Liver (tissue), 6 donors: ENCODE measurements at regions not wholly inside any gene's neighbourhood (a gene's known extent, or its start where the extent isn't known, plus 50 kb on each side); places are given as distances from the start of the nearest gene placed in this dataset.

ENCODE experiments used
- DNase-seq: peaks from one replicate; pipeline ENCODE4 v3.0.0-alpha.2; 2017; ENCODE audit warnings: low spot score
- H3K27ac ChIP-seq, 2 donors: one replicate each; pipeline ENCODE4 v1.7.0; 2013; ENCODE audit warnings: inconsistent platforms in 2 of 2, low read length in 2 of 2, control low read depth in 1 of 2, low read depth in 1 of 2, mild to moderate bottlenecking in 1 of 2
- H3K27me3 ChIP-seq, 4 donors: one replicate each; pipeline versions ENCODE4 v1.6.1 to v1.7.0; 2013; ENCODE audit warnings: low read length in 3 of 4, inconsistent platforms in 1 of 4, mild to moderate bottlenecking in 1 of 4, moderate library complexity in 1 of 4; ENCODE audit not compliant: control insufficient read depth in 4 of 4, insufficient read depth in 4 of 4
- H3K36me3 ChIP-seq, 4 donors: one replicate each; pipeline versions ENCODE4 v1.6.1 to v1.7.0; 2013; ENCODE audit warnings: low read length in 3 of 4, mild to moderate bottlenecking in 3 of 4, low read depth in 1 of 4, moderate library complexity in 1 of 4; ENCODE audit not compliant: control insufficient read depth in 4 of 4, insufficient read depth in 3 of 4
- H3K4me1 ChIP-seq, 4 donors: one replicate each; pipeline versions ENCODE4 v1.6.1 to v1.7.0; 2013; ENCODE audit warnings: low read length in 3 of 4, mild to moderate bottlenecking in 3 of 4, moderate library complexity in 1 of 4; ENCODE audit not compliant: control insufficient read depth in 4 of 4, insufficient read depth in 4 of 4
- H3K4me3 ChIP-seq, 3 donors: one replicate each; pipeline versions ENCODE4 v1.6.1 to v1.7.0; 2013; ENCODE audit warnings: low read length in 3 of 3, control low read depth in 1 of 3, low read depth in 1 of 3, mild to moderate bottlenecking in 1 of 3
- H3K9ac ChIP-seq, 2 donors: one replicate each; pipeline ENCODE4 v1.7.0; 2013; ENCODE audit warnings: low read length in 2 of 2, mild to moderate bottlenecking in 2 of 2, moderate library complexity in 2 of 2, control low read depth in 1 of 2, low read depth in 1 of 2
- H3K9me3 ChIP-seq, 4 donors: one replicate each; pipeline versions ENCODE4 v1.6.1 to v1.7.0; 2013; ENCODE audit warnings: low read length in 3 of 4; ENCODE audit not compliant: control insufficient read depth in 4 of 4
- EGR1 ChIP-seq, 2 donors: IDR thresholded peaks; 2 replicates each; pipeline ENCODE4 v1.6.1; 2016 to 2018; ENCODE audit warnings: antibody characterized with exemption in 2 of 2, low read depth in 2 of 2
- FOXA1 ChIP-seq: IDR thresholded peaks from 2 replicates; pipeline ENCODE4 v1.6.1; 2016; ENCODE audit warnings: antibody characterized with exemption
- FOXA2 ChIP-seq: IDR thresholded peaks from 2 replicates; pipeline ENCODE4 v1.6.1; 2016; ENCODE audit warnings: antibody characterized with exemption
- GABPA ChIP-seq, 2 donors: IDR thresholded peaks in 1 of 2; conservative IDR thresholded peaks in 1 of 2; 2 replicates each; pipeline ENCODE4 v1.6.1; 2016; ENCODE audit warnings: antibody characterized with exemption in 2 of 2, mild to moderate bottlenecking in 1 of 2, moderate library complexity in 1 of 2
- HNF4A ChIP-seq, 2 donors: conservative IDR thresholded peaks; 2 replicates each; pipeline ENCODE4 v1.6.1; 2016; ENCODE audit warnings: antibody characterized with exemption in 2 of 2, mild to moderate bottlenecking in 2 of 2
- JUND ChIP-seq, 2 donors: IDR thresholded peaks; 2 replicates each; pipeline ENCODE4 v1.6.1; 2016; ENCODE audit warnings: antibody characterized with exemption in 2 of 2
- NR2F2 ChIP-seq: IDR thresholded peaks from 2 replicates; pipeline ENCODE4 v1.6.1; 2016; ENCODE audit warnings: antibody characterized with exemption
- RAD21 ChIP-seq, 2 donors: IDR thresholded peaks; 2 replicates each; pipeline ENCODE4 v1.6.1; 2016; ENCODE audit warnings: antibody characterized with exemption in 2 of 2, mild to moderate bottlenecking in 2 of 2
- RXRA ChIP-seq, 2 donors: IDR thresholded peaks; 2 replicates each; pipeline ENCODE4 v1.6.1; 2017 to 2018; ENCODE audit warnings: antibody characterized with exemption in 2 of 2, mild to moderate bottlenecking in 1 of 2
- SP1 ChIP-seq: IDR thresholded peaks from 2 replicates; pipeline ENCODE4 v1.6.1; 2018; ENCODE audit warnings: antibody characterized with exemption, mild to moderate bottlenecking
- YY1 ChIP-seq: IDR thresholded peaks from 2 replicates; pipeline ENCODE4 v1.6.1; 2016; ENCODE audit warnings: antibody characterized with exemption, mild to moderate bottlenecking
- TF ChIP-seq, protein P1 (sequence below): IDR thresholded peaks from 2 replicates; pipeline ENCODE4 v1.6.1; 2016; ENCODE audit warnings: antibody characterized with exemption
- TF ChIP-seq, protein P2 (sequence below): IDR thresholded peaks from 2 replicates; pipeline ENCODE4 v1.6.1; 2016; ENCODE audit warnings: antibody characterized with exemption
- TF ChIP-seq, protein P3 (sequence below): IDR thresholded peaks from 2 replicates; pipeline ENCODE4 v1.6.1; 2016; ENCODE audit warnings: antibody characterized with exemption
- TF ChIP-seq, protein P4 (sequence below): IDR thresholded peaks from 2 replicates; pipeline ENCODE4 v1.6.1; 2016; ENCODE audit warnings: antibody characterized with exemption, mild to moderate bottlenecking
- donor health status: healthy.
- donor health status: healthy.
- donor health status: healthy.

DNA sequence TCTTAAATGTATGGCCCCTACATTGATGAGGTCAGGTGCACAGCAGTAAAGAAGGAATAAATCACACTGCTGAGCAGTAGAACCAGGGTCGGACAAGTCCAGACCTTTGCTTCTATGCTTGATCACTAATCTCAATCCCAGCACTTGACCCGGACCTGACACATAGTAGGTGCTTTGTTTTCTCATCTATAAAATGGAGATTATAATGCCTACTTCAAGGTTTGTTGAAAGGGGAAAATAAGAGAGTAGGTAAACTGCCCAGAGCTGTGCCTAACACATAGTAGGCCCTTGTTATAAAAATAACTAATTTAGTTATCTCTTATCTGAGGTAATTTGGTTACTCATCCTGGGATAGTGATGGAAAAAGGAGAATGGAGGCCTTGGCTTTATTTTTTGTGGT lies 125.0 kb downstream of the RXFP2 start (continued):
- TF ChIP-seq, protein P1, sequence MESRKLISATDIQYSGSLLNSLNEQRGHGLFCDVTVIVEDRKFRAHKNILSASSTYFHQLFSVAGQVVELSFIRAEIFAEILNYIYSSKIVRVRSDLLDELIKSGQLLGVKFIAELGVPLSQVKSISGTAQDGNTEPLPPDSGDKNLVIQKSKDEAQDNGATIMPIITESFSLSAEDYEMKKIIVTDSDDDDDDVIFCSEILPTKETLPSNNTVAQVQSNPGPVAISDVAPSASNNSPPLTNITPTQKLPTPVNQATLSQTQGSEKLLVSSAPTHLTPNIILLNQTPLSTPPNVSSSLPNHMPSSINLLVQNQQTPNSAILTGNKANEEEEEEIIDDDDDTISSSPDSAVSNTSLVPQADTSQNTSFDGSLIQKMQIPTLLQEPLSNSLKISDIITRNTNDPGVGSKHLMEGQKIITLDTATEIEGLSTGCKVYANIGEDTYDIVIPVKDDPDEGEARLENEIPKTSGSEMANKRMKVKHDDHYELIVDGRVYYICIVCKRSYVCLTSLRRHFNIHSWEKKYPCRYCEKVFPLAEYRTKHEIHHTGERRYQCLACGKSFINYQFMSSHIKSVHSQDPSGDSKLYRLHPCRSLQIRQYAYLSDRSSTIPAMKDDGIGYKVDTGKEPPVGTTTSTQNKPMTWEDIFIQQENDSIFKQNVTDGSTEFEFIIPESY: no peak

DNA sequence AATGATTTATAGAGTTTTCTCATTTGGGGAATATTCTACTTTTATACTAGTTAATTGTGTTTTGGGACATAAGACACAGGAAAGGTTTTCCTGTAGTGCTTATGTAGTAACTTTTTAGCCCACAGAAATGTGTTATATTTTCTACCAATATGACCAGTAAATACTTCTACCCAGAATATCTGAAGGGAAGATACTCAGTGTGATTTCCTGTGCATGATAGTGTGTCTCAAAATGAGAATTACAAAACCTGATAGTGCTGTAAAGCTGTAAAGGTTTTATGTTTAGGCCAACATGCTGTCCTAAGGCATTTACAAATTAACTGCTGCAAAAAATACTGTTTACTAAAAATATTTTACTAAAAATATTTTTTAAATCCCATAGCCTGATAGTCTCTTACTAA lies 126.8 kb downstream of the RXFP2 start:
- no peaks in the 10 kb centered on the region for H3K27me3 ChIP-seq

DNA sequence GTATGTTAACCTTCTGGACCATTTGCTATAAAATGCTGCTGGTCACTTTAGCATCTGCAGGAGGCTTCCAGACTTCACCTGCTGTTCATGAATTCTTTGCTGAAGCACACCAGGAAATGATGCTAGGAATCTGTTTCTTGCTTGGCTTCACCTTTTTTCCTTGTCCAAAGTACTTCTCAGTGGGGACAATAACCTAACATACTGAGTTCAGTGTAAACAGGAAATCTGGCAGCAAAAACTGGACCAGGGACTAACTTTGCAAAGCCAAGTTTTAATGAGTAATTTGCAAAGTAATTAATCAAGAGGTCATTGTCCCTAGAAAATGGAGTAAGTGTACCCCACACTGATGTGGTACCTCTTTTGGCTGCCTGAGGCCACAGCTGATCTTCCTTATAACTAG lies 128.4 kb downstream of the RXFP2 start:
- Histone ChIP-seq H3K9ac (no peak overlapping the region), H3K4me1 (peaks cover 3 to 29% (median 12%) of the 10 kb centered on the region in 4 donors), H3K4me3 (no peak overlapping the region), H3K27ac (peak overlapping the region; percentile 35 to 61), H3K27me3 (no peaks in the 10 kb centered on the region), H3K36me3 (no peaks in the 10 kb centered on the region), H3K9me3 (no peaks in the 10 kb centered on the region)
- DNase-seq: no peak
- TF ChIP-seq SP1: peak; percentile 17
- TF ChIP-seq, protein P2, sequence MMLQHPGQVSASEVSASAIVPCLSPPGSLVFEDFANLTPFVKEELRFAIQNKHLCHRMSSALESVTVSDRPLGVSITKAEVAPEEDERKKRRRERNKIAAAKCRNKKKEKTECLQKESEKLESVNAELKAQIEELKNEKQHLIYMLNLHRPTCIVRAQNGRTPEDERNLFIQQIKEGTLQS: no peak
- no peak for TF ChIP-seq NR2F2
- peak; percentile 49 to 77 for TF ChIP-seq HNF4A (conservative IDR thresholded peaks at IDR 0.05)
- peak; percentile 23 for TF ChIP-seq YY1
- TF ChIP-seq RAD21 (IDR thresholded peaks at IDR 0.05): no peak
- TF ChIP-seq FOXA1: peak; percentile 61
- no peak for TF ChIP-seq GABPA (IDR thresholded peaks at IDR 0.05 in 1 of 2, conservative IDR thresholded peaks at IDR 0.05 in 1 of 2)
- TF ChIP-seq, protein P3, sequence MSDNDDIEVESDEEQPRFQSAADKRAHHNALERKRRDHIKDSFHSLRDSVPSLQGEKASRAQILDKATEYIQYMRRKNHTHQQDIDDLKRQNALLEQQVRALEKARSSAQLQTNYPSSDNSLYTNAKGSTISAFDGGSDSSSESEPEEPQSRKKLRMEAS: peak; percentile 41
- TF ChIP-seq RXRA (IDR thresholded peaks at IDR 0.05): peak; percentile 77 to 84
- TF ChIP-seq EGR1 (IDR thresholded peaks at IDR 0.05; ENCODE audit: low read depth in 2 of 2): peak in 1 of 2 donors; percentile 44
- TF ChIP-seq, protein P4, sequence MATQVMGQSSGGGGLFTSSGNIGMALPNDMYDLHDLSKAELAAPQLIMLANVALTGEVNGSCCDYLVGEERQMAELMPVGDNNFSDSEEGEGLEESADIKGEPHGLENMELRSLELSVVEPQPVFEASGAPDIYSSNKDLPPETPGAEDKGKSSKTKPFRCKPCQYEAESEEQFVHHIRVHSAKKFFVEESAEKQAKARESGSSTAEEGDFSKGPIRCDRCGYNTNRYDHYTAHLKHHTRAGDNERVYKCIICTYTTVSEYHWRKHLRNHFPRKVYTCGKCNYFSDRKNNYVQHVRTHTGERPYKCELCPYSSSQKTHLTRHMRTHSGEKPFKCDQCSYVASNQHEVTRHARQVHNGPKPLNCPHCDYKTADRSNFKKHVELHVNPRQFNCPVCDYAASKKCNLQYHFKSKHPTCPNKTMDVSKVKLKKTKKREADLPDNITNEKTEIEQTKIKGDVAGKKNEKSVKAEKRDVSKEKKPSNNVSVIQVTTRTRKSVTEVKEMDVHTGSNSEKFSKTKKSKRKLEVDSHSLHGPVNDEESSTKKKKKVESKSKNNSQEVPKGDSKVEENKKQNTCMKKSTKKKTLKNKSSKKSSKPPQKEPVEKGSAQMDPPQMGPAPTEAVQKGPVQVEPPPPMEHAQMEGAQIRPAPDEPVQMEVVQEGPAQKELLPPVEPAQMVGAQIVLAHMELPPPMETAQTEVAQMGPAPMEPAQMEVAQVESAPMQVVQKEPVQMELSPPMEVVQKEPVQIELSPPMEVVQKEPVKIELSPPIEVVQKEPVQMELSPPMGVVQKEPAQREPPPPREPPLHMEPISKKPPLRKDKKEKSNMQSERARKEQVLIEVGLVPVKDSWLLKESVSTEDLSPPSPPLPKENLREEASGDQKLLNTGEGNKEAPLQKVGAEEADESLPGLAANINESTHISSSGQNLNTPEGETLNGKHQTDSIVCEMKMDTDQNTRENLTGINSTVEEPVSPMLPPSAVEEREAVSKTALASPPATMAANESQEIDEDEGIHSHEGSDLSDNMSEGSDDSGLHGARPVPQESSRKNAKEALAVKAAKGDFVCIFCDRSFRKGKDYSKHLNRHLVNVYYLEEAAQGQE: no peak
- peak; percentile 68 for TF ChIP-seq FOXA2
- peak in 1 of 2 donors; percentile 19 for TF ChIP-seq JUND (IDR thresholded peaks at IDR 0.05)

More for the DNA sequence above, 126.8 kb downstream of the RXFP2 start:
- no peak for TF ChIP-seq FOXA2
- TF ChIP-seq, protein P4: no peak
- no peak for TF ChIP-seq SP1
- TF ChIP-seq, protein P3: no peak
- no peak for TF ChIP-seq RXRA (IDR thresholded peaks at IDR 0.05)
- no peak for DNase-seq
- no peaks in the 10 kb centered on the region for H3K36me3 ChIP-seq
- no peak overlapping the region for H3K9ac ChIP-seq
- H3K9me3 ChIP-seq: no peaks in the 10 kb centered on the region
- no peak overlapping the region for H3K27ac ChIP-seq
- H3K4me1 ChIP-seq: peaks cover 3 to 28% (median 14%) of the 10 kb centered on the region in 4 donors
- no peak overlapping the region for H3K4me3 ChIP-seq
